HG02852 (cell line): ENCODE measurements at regions not wholly inside any gene's neighbourhood (a gene's known extent, or its start where the extent isn't known, plus 50 kb on each side); places are given as distances from the start of the nearest gene placed in this dataset.
A peak's percentile ranks its signal among the peaks of the same experiment; 100 is the strongest.
"Not testable (repeated sequence)": the region's sequence is repeated elsewhere in the genome, so short reads cannot be mapped to it uniquely, and the experiment has no call there.

ENCODE experiments used
- ATAC-seq: cut with Tn5 transposase; IDR thresholded peaks from one replicate; pipeline ENCODE4 v1.9.1; 2021; ENCODE audit warnings: mild to moderate bottlenecking, moderate library complexity; ENCODE audit not compliant: unreplicated experiment

DNA sequence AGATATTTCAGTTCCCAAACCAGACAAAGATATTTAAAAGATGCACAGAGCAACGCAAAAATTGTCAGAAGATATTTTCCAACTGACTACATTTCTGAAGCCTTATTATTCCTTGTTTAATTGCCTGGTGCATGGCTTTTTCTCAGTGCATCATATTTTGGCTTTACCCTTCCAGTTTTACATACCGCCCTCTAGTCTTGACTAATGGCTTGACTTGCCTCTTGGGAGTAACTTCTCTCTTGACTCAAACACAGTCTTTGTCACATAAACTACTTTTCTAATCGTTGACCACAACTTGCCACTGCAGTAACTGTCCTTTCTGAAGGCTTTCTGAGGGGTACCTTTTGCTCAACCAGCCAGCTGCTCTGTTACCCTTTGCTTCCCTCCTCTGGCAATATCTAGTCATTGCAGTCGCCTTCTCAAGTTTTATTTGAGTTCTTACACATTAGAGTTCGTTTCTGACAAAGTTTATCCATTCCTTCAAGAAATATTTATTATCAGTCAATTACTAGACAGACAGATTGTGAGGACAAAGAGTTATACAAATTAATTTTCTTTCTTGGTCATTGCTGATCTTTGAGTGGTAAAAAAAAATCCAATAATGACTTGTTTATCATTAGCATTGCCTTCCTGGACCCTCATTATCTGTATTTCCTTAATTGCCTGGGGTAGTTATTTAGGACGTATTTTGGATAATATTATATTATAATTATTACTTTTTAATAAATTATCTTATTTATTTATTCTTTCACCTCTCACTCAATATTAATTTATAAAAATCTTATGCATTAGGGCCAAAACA is 506.9 kb upstream of the PCDH10 start:
- no peak for ATAC-seq

DNA sequence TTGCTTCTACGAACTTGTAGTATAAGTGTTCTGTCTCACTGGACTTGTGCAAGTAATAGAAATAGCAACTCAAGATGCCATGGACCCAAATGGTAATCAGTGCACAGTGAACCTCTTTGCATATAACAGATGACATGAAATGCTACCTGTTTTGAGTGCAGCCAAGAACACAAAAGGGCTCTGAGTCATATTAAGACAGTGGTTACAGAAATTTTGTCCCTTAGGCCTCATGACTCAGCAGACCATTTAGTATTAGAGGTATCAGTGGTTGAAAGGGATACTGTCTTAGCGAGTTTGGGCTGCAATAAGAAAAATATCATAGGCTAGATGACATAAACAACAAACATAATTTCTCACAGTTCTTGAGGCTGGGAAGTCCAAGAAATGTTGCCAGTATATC is 502.9 kb upstream of the PCDH10 start:
- ATAC-seq: peak; percentile 97

DNA sequence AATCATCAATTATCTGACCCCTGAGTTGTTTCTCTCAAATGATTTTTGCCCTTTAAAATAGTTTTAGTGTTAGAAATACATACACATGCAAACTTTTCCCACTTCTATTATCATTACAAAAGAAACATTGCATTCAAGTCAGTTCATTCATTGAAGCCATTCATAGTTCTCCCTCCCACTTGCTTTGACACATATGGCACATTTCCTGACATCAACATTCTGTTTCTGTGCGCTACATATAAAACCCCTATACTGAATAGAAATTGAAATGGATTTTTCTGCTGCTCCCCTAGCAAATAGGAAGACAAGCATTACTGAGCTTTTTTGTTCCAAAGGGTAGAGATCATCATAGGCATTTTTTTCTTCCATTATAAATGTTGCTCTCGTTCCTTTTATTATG is 497.9 kb upstream of the PCDH10 start:
- no peak for ATAC-seq

DNA sequence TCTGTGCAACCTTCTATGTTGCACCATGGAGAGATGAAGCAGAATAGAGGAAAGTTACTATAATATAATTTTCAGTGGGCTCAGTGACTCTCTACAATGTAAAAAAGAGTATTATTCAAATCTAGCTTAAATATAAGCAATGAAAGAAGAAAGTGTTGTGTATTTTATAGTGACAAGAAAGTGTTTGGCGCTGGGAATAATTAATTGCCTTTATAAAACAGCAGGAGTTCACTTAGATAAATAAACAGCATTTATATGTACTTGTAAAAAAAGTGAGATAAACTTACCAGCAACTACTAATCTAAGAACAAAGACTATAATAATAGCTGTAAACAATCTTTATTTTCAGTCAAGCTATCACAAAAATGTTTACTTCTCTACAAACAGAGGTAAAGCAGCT is 488.9 kb upstream of the PCDH10 start:
- ATAC-seq: no peak

DNA sequence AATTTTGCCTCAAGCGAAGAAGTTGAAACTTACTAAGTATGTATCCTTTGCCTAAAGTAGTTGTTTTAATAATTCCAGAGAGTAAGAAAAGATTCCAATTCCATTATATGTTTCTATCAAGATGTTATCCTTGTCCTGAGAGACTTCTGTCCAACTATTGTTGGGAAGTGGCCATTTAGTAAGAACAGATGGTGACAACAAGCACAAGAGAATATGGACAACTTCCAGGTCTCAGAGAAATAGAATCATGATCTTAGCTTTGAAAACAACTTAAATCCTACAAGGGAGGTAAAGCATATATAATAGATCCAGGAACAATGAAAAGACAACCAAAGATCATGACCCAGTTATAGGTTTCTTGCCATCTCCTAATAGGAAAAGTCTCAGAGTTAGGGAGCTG is 486.6 kb upstream of the PCDH10 start:
- no peak for ATAC-seq

DNA sequence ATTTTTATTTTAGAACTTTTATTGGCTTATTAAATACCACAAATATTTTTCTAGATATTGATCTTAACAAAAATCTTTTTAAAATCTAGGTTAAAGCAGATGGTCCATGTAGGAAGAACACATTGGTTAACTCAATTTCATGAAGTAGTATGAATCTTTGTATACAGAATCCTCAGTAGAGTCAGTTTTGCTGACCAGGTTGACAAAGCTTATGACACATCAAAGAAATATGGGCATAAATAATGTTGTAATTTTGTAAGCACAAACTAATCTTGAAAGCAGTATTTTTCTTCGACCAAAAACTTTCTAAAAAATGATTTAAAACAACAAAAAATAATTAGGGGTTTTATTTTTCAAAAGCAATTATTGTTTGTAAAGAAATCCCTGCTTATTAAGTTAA is 479.3 kb upstream of the PCDH10 start:
- ATAC-seq: no peak

DNA sequence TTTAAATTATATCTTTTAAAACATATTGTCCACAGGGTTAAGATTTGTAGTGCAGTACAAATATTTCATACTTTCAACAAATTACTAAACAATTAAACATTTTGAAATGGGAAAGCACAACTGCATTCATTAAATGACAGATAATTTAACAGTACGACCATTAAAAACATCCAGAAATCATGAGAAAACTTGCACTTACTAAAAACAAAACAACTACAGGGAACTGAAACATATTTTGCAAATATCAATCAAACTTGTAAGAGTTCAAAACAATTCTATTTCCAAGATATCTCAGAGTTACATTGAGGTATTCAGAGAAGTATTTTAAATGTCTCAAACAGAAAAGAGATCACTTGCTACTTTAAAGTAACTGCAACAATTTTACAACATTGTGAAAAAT is 478.5 kb upstream of the PCDH10 start:
- no peak for ATAC-seq

DNA sequence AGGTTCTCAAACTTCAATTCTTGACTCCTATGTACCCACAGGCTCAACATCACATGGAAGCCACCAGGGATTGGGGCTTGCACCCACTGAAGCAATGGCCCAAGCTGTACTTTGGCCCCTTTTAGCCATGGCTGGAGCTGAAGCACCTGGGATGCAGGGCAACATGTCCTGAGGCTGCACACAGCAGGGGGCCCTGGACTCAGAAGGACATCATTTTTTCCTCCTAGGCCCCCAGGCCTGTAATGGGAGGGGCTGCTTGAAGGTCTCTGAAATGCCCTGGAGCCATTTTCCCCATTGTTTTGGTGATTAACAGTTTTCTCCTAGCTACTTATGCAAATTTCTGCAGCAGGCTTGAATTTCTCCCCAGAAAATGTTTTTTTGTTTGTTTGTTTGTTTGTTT is 465.1 kb upstream of the PCDH10 start:
- no peak for ATAC-seq

DNA sequence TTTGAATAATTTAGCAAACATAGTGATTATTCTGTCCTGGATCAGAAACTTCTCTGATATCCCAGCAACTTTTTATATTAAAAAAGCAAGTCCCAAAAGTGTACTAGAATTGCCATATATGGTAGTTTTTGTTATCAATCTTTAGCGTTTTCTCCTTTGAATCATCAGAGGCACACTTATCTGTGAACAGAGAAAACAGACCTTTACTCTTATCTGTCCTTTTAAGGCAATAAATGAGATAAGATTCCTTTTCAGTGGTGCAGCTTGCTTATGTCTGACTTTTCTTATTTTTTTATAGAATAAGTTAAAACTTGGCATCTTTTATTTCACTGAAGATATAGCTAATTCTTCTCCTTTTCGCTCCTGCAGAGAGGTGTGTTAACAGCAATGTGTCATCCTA is 458.1 kb upstream of the PCDH10 start:
- ATAC-seq: no peak

DNA sequence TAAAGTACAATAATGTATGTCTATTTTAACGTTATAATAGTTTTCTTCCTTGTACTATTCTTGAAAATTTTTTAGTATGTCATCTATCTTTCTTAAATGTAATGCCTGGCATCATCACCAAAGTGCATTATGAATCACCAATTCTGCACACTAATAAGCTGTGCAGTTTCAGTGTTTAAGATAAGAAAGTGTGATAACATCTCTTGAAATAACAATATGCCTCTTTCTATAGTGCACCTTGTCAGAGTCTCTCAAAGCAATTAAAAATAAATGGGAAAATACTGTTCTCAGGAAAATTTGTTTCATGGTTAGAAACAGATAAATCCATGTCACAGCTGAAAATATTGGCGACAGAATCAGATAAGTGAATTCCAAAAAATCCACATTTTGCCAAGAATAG is 457.4 kb upstream of the PCDH10 start:
- no peak for ATAC-seq

DNA sequence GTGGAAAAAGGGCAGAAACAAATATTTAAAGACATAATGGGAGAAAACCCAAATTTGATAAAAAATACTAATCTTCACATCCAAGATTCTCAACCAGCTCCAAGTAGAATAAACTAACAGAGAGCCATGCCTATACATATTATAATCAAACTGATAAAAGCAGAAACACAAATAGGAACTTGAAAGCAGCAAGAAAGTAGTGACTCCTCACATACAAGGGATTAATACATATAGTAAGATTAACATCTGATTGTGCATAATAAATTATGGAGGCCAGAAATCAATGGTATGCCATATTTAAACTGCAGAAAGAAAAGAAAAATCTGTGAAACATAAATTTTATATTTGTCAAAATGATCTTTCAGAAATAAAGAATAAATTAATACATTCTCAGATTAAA is 454.3 kb upstream of the PCDH10 start:
- no peak for ATAC-seq

DNA sequence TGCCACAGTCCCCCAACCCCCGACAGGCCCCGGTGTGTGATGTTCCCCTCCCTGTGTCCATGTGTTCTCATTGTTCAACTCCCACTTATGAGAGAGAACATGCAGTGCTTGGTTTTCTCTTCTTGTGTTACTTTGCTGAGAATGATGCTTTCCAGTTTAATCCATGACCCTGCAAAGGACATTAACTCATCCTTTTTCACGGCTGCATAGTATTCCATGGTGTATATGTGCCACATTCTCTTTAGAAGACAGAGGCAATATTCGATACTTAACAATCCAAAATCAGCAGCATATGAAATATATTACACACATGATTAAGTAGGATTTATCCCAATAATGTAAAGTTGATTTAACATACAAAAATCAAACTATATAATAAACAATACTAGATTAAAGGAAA is 451.6 kb upstream of the PCDH10 start:
- not testable (repeated sequence) for ATAC-seq

DNA sequence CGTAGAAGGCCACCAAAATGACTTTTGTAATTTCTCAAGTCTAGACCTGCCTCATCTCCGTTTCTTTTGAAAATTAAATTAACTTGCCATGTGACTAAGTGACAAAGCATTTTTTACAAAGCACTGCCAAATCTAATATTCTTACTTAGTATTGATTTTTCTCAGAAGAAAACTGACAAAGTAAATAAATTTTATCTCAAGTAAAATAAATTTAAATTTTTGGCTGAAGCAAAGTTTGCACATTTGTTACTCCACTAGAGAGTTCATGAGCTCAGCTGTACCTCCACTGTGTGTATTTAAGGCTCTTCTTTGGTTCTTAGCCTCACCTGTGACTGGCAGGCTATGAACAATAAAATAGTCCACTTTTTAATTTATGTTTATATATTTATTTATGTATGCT is 441.1 kb upstream of the PCDH10 start:
- no peak for ATAC-seq

DNA sequence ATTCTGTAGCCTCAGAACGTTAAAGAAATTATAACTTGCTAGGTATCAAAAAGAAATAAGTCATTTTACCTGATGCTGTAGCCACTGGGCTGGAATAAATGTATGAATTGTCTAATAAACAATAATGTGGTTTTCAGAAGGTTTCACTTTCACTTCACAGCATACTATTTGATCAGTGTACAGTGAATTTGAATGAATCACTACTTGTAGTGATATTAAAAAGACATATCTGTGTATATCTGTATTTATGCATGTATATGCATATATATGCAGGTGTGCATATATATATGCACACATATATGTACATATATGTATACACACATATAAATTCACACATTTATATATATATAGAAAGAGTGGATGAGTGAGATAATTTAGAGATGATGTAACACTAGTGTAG is 440.0 kb upstream of the PCDH10 start:
- ATAC-seq: no peak

DNA sequence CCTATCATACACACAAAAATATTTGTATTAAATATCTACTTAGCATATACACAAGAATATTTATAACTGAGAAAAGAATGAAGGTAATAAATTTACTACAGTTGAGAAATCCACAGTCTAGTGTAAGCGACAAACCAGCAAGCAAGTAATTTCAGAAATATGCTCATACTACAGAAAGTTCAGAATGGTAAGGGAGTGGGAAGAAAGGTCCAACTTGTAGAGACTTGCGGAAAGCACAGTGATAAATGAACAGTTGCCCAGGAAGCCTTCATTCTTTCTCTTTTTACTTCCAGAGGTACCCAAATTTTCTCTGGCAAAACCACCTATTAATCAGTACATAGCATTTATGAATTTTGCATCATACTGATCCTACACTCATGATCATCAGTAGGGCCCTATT is 438.1 kb upstream of the PCDH10 start:
- ATAC-seq: no peak

DNA sequence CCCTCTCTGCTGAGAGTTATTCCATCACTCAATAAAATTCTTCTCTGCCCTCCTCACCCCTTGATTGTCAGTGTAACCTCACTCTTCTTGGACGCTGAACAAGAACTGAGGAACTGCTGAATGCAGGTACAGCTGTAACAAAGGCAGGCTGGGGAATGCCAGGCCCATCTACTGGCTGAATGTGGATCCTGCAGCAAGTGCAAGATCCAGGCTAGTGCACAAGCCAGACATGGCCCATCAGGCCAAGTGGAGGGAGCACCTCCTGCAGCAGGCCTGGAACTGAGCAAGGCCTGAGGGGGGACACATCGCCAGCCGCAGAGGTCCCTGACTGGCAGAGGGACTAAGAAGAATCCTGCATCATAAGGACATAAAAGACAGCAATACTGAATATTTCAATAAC is 411.8 kb upstream of the PCDH10 start:
- no peak for ATAC-seq

DNA sequence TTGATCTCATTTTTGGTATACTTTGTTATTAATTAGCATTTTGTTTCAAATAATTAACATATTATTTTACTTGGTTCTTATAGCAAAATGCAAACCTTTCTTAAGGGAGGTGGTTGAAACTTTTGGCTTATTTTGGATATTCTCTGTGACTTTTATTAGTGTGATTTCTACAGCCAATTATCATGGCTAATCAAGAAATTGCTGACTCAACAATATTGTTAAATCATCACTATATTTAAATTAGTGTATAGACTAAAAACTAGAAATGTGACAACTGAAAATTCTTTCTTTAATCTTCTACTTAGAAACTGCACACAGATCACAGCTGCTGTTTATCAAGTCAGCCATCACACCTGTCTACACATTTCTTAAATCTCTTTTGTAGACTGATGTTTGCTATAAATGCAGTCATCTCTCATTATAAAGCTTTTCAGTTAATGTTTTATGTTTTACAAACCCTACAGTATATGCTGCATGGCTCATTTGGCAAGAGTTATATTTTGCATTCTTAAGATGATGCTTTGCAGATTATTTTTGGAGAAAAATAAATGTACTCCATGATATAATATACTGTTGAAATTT is 389.8 kb upstream of the PCDH10 start:
- ATAC-seq: no peak

DNA sequence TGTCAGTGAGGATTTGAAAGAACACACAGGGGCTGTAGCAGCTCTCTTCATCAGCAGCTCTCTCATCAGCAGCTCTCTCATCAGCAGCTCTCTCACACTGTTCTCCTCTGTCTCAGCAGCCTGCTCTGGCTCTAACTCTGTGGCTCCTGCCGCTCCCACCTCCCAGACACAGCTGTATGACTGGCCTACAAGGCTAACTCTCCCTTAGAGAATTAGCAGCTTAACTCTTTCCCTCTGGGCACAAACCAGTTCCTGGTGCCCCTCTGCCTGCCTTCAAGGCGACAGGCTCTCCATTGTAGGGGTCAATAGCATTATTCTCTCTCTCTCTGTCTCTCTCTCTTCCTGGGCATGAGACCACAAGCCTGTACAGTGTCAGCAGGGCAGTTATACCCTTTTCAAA is 385.6 kb upstream of the PCDH10 start:
- ATAC-seq: no peak

DNA sequence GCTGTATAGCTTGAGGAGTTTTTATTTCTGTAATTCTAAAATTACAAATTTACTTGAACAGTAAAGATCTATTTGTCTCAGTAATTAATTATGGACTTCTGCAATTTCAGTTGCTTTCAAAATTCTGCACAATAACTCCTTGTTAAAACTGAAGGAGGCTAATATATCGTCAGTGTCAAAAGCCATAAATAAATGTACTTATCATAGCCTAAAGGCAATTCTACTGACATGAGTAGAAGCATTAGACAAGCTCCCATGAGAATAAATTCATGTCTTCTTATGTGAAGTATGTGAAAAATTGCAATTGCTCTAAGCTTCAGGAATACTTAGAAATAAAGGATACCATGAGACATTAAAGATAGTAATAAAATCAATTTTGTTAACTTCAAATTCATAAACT is 381.2 kb upstream of the PCDH10 start:
- no peak for ATAC-seq

DNA sequence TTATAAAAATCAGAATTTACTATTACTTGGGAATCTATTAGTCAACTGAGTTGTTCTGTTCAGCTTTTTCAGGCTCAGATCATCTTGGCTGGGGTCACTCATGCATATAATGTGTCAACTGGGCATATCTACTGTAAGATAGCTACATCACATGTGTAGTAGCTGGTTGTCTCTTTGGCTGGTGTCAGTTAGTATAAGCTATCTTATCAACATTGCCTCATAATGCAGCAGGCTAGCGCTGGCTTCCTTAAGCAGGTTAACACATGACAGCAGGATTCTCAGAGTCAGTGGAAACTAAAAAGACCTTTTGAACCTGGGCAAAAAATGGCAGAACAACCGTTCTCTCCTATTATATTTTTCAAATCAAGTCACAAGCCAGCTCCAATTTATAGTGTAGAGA is 378.3 kb upstream of the PCDH10 start:
- ATAC-seq: no peak

DNA sequence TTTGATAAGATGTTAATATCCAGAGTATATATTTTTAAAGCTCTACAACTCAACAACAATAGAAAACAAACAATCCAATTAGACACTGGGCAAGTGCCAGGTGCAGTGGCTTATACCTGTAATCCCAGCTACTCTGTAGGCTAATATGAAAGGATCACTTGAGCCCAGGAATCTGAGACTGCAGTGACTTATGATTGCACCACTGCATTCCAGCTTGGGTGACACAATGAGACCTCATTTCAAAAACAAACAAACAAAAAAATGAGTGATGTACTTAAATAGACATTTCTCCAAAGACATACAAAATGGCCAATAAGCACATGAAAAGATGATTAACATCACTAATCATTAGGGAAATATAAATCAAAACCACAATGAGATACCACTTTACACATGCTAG is 356.8 kb upstream of the PCDH10 start:
- no peak for ATAC-seq

DNA sequence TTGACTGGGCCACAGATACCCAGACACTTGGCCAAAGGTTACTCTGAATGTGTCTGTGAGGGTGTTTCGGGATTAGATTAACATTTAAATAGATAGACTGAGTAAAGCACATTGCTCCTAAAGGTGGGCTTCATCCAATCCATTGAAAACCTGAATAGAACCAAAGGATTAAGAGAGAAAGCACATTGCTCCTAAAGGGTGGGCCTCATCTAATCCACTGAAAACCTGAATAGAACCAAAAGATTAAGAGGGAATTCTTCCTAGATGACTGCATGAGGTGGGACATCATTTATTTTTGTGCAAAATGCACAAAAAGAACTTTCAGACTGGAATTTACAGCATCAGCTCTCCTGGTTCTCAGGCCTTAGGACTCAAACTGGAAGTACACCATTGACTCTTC is 351.2 kb upstream of the PCDH10 start:
- no peak for ATAC-seq
